HepG2 (cell line): ENCODE measurements at regions not wholly inside any gene's neighbourhood (a gene's known extent, or its start where the extent isn't known, plus 50 kb on each side); places are given as distances from the start of the nearest gene placed in this dataset.

Source experiments
- ATAC-seq: fragments of 200-7000 bp; cut with Tn5 transposase; 3 replicates; pipeline ENCODE4 v1.9.1; 2020; ENCODE audit warnings: mild to moderate bottlenecking, moderate library complexity
- BruUV-seq: library from RNA; stranded (reverse); fragments of 400-500 nt; replicated peaks from 2 replicates; lab custom pipeline; 2021; lab: Mats Ljungman, UMichigan
- CTCF ChIA-PET: fragments of 300-600 bp; formaldehyde crosslinking; extraction: SDS; loops from one replicate; lab custom pipeline; 2021; ENCODE audit warnings: low total read pairs, inconsistent platforms, low intra/inter-chr PET ratio; lab: Yijun Ruan, JAX
- POLR2A ChIA-PET: fragments of 350-600 bp; sonication (Branson Sonifier 250); formaldehyde crosslinking; loops from one replicate; lab custom pipeline; 2020; ENCODE audit warnings: antibody characterized with exemption, inconsistent platforms; lab: Yijun Ruan, JAX
- DNase-seq: peaks from one replicate; pipeline ENCODE4 v3.0.0-alpha.2; 2015; ENCODE audit warnings: low spot score
- FAIRE-seq: peaks from 3 replicates; lab custom pipeline; 2011; peaks lifted over from hg19 to GRCh38; lab: Jason Lieb, UNC
- H2AFZ ChIP-seq: one replicate; pipeline ENCODE4 v1.6.1; 2011; ENCODE audit warnings: low read length, inconsistent platforms
- H3K27ac ChIP-seq: fragments of 300-600 bp; 3 replicates; pipeline ENCODE4 v1.8.0; 2011; ENCODE audit warnings: mixed run types, mild to moderate bottlenecking, mixed read lengths, low read length, inconsistent platforms; ENCODE audit not compliant: insufficient read depth; ENCODE audit errors: extremely low read length
- H3K27me3 ChIP-seq, 2 experiments: fragments of 200-600 bp in 1 of 2; 2 replicates in 1 of 2; 3 replicates in 1 of 2; pipeline versions ENCODE4 v1.6.0 to v1.8.0; 2011; ENCODE audit warnings: low read length in 2 of 2, mild to moderate bottlenecking in 2 of 2, moderate library complexity in 2 of 2, inconsistent platforms in 1 of 2; ENCODE audit not compliant: insufficient read depth in 2 of 2, control insufficient read depth in 1 of 2
- H3K36me3 ChIP-seq, 2 experiments: fragments of 200-600 bp in 1 of 2; replicated peaks in 1 of 2; 2 replicates in 1 of 2; 3 replicates in 1 of 2; pipeline versions ENCODE4 v1.5.1 to v1.8.0; 2011; ENCODE audit warnings: low read length in 2 of 2, inconsistent platforms in 1 of 2; ENCODE audit not compliant: insufficient read depth in 2 of 2, control insufficient read depth in 1 of 2
- H3K4me1 ChIP-seq: 2 replicates; pipeline ENCODE4 v1.5.1; 2012; ENCODE audit warnings: low read length, inconsistent platforms; ENCODE audit not compliant: insufficient read depth
- H3K4me2 ChIP-seq: 2 replicates; pipeline ENCODE4 v1.6.0; 2011; ENCODE audit warnings: low read depth, low read length, inconsistent platforms
- H3K4me3 ChIP-seq, 3 experiments: fragments of 200-600 bp in 1 of 3; sonication (generic), shearing (Covaris generic) in 1 of 3; replicated peaks in 1 of 3; 2 replicates each; pipeline ENCODE4 v1.5.1; 2011 to 2016; ENCODE audit warnings: low read length in 3 of 3, inconsistent platforms in 2 of 3, low read depth in 2 of 3, mild to moderate bottlenecking in 2 of 3, control low read depth in 1 of 3, mixed read lengths in 1 of 3; ENCODE audit not compliant: insufficient read depth in 1 of 3
- H3K79me2 ChIP-seq: one replicate; pipeline ENCODE4 v1.6.1; 2011; ENCODE audit warnings: low read length, inconsistent platforms; ENCODE audit not compliant: insufficient read depth
- H3K9ac ChIP-seq: 2 replicates; pipeline ENCODE4 v1.6.0; 2011; ENCODE audit warnings: mild to moderate bottlenecking, low read depth, low read length, inconsistent platforms; ENCODE audit not compliant: insufficient read depth
- H3K9me3 ChIP-seq: 2 replicates; pipeline ENCODE4 v1.5.1; 2012; ENCODE audit warnings: mild to moderate bottlenecking, low read length
- H4K20me1 ChIP-seq: 2 replicates; pipeline ENCODE4 v1.6.0; 2011; ENCODE audit warnings: inconsistent platforms, mild to moderate bottlenecking, low read length, moderate library complexity; ENCODE audit not compliant: insufficient read depth
- ASH2L ChIP-seq: fragments of 300-600, 200-600 bp; sonication (generic); IDR thresholded peaks from 2 replicates; pipeline ENCODE4 v1.7.0; 2017; ENCODE audit warnings: low read depth, mild to moderate bottlenecking, moderate library complexity, mixed read lengths, low read length; ENCODE audit not compliant: insufficient read length
- ATF5 ChIP-seq: sonication (generic); formaldehyde crosslinking; IDR thresholded peaks from 2 replicates; pipeline ENCODE4 v1.4.0; 2020; ENCODE audit warnings: mild to moderate bottlenecking, low read depth, missing genetic modification reagents
- NONO ChIP-seq, 2 experiments: fragments of 450-650 bp in 1 of 2; sonication (generic) in 1 of 2; formaldehyde crosslinking in 1 of 2; IDR thresholded peaks in 1 of 2; conservative IDR thresholded peaks in 1 of 2; 2 replicates each; pipeline versions ENCODE4 v1.6.1 to v1.8.0; 2017 to 2022; ENCODE audit warnings: mild to moderate bottlenecking in 1 of 2, missing genetic modification reagents in 1 of 2, moderate library complexity in 1 of 2
- SSRP1 ChIP-seq: IDR thresholded peaks from 2 replicates; pipeline ENCODE4 v1.6.1; 2016; ENCODE audit warnings: control low read depth
- ZNF142 ChIP-seq: sonication (generic); formaldehyde crosslinking; IDR thresholded peaks from 2 replicates; pipeline ENCODE4 v1.4.0; 2020; ENCODE audit warnings: missing genetic modification reagents
- ZNF841 ChIP-seq: sonication (generic); formaldehyde crosslinking; IDR thresholded peaks from 2 replicates; pipeline ENCODE4 v1.8.1; 2023; ENCODE audit warnings: missing genetic modification reagents, borderline replicate concordance
- WGBS: methylation state at CpG from one replicate; pipeline ENCODE4 v1.1.6; 2017; ENCODE audit warnings: low lambda C conversion rate; 5-methylcytosine and 5-hydroxymethylcytosine counted together
- in situ Hi-C: cut with HindIII; loops from 2 replicates; pipeline ENCODE4 v1.10.0; 2017; ENCODE audit warnings: low pct_unique_long_range_greater_than_20kb; ENCODE audit not compliant: extremely low pct_ligation_motif_present
- intact Hi-C: fragments of 100-400 bp; cut with micrococcal nuclease; formaldehyde crosslinking; loops from one replicate; pipeline ENCODE4 v1.10.0; 2022; ENCODE audit not compliant: unreplicated experiment

- Histone ChIP-seq H4K20me1 (no peaks in the 10 kb centered on the region), H2AFZ (no peak overlapping the region), H3K4me3 (no peak overlapping the region), H3K9ac (no peak overlapping the region), H3K27me3 (no peaks in the 10 kb centered on the region), H3K79me2 (no peaks in the 10 kb centered on the region), H3K36me3 (no peaks in the 10 kb centered on the region), H3K4me2 (no peak overlapping the region), H3K4me1 (no peaks in the 10 kb centered on the region), H3K27ac (no peak overlapping the region), H3K9me3 (peaks cover 73% of the 10 kb centered on the region)
- in situ Hi-C loops (no loop called here), intact Hi-C loops (no loop called here)
- CTCF ChIA-PET: no interaction called here
- no peak for TF ChIP-seq ZNF142 (CRISPR knock-in tag)
- no peak for TF ChIP-seq ASH2L
- TF ChIP-seq NONO (IDR thresholded peaks at IDR 0.05): no peak
- no peak for TF ChIP-seq NONO (CRISPR knock-in tag; conservative IDR thresholded peaks at IDR 0.05)
- TF ChIP-seq ZNF841 (CRISPR knock-in tag): no peak
- no peak for TF ChIP-seq ATF5 (CRISPR knock-in tag)
- no peak for TF ChIP-seq SSRP1 (CRISPR knock-in tag)
- 2% methylated on average over 3 of the region's 3 CpGs for WGBS
- POLR2A ChIA-PET: no interaction called here
- no peak for ATAC-seq
- no peak for FAIRE-seq
- no peak for DNase-seq
- no TSS peak for BruUV-seq
These were observed 364.9 kb upstream of the FLRT2 start for GRCh38 chr14:85165094-85165493.
